NCI-H2171 (cell line): ENCODE measurements at regions not wholly inside any gene's neighbourhood (a gene's known extent, or its start where the extent isn't known, plus 50 kb on each side); places are given as distances from the start of the nearest gene placed in this dataset.
A peak's percentile ranks its signal among the peaks of the same experiment; 100 is the strongest.
"Not testable (repeated sequence)": the region's sequence is repeated elsewhere in the genome, so short reads cannot be mapped to it uniquely, and the experiment has no call there.

Source experiments
- DNase-seq: peaks from one replicate; lab custom pipeline; 2025; lab: John Stamatoyannopoulos, UW

DNA sequence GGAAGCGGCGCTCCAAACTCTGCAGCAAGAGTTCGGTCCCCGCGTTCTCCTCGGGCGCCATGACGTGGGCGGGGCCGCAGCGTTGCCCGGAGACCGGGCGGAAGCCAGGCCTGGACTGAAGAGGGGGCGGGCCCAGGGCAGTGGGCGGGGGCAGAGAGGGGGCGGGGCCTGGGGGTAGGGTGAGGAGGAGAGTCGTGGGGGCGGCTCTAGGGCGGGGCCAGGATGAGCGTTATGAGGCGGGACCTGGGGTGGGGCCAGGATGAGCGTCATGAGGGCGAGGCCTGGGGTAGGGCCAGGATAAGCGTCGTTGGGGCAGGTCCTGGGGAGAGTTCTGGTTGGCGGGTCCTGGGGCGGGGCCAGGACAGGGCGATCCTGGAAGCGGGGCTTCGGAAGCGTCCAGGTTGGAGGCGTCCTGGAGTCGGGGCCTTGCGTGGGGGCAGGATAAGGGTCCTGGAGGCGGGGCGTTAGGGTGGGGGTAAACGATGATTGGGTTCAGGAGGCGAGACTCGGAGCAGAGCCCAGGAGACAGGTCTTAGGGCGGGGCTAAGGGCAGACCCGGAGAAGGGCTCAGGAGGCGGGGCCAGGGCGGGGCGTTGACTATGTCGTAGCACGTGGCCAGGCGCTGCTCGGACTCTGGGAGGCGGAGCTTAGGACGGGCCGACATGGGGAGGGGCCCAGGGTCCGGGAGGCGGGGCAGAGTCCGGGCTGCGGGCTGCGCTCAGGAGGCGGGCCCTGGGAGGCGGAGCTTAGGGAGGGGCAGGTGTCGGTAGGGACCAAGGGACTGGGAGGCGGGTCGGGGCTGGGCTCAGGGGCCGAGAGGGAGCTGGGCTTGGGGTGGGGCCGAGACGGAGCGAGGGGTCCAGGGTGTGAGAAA is 131.1 kb upstream of the ALDH3B2 start:
- peak; percentile 95 for DNase-seq

DNA sequence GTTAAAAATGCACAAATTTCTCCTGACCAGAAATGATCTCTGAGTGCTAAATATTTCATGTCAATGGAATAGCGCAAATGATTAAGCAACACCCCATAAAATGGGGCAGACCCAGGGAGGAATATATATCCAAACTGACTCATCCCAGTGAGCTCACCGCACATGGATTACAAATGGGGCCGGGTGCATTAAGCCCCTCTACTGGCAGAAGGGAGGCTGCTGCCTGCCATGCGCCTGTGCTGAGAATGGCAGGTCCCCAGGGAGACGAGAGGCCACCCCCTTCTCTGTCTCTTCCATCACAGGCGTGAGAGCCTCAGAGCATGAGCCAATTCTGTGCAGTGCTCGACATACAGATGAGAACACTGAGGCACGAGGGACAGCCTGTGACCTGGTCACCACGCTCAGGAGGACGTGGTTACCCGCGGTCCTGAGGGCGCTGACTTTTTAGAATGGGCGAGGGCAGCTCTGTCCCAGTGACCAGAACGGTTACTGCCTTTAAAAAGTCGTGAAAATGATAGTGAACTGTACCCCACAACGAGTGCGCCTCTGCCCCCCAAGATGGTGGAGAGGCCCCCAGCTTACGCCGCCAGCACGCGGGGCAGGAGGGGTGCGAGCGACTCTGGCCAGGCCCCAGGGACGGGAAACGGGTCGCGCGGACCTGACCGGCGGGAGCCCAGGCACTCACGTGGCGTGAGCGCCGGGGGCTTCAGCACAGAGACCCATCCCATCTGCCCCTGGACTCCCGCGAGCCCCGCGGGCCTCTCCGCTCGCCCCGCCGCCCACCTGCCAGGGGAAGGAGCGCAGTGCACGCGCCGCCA is 130.2 kb upstream of the ALDH3B2 start:
- not testable (repeated sequence) for DNase-seq

DNA sequence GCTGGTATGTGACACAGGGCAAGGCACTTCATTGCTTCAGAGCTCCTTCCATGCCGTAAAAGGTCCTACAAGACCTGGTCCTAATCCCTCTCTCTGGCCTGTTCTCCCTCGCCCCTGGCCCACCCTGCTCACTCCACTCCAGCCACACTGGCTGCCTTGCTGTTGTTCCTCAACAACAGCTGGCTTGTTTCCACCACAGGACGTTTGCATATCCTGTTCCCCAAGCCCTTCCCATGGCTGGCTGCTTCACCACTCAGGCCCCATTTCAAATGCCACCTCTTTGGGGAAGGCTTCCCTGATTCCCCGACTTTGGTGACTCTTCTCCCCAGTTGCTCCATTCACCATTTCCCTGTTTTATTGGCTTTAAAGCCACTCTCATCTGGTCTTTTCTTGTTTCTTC is 129.1 kb upstream of the ALDH3B2 start:
- not testable (repeated sequence) for DNase-seq

DNA sequence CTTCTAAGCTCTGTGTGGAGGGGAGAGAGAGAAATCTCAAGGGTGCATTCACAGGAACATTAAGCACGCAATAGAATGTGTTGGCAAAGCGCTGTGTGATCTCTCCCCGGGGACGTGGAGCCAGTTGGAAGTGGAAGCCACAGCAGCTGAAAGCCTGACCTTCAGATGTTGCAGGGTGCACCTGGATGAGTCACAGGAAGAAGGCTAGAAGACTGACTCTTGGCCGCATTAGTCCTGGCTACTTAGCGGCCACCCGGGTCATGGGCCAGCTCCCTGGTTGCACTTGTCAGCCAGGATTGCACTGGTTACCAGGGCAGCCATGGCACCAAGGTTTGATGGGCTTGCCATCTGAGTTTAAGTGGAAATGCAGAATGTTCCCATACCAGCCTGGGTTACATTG is 128.6 kb upstream of the ALDH3B2 start:
- not testable (repeated sequence) for DNase-seq

DNA sequence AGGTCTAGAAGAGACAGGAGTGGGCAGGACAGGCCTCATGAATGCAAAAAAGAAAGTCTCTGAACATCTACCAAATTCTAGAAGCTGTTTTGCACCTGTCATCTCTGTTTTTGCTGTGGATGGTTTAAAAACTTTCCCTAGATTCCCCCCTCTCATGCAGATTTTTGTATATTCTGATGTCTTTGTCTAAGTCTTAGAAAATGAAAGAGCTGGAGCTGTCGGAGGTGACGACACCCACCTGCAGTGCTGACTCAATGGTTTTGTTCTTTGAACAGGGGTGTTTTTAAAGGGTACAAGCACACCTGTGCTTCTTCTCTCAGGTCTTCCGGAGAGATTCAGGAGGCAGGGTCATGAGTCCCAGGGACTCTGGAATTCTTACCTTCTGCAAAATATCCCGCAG is 128.2 kb upstream of the ALDH3B2 start:
- not testable (repeated sequence) for DNase-seq

DNA sequence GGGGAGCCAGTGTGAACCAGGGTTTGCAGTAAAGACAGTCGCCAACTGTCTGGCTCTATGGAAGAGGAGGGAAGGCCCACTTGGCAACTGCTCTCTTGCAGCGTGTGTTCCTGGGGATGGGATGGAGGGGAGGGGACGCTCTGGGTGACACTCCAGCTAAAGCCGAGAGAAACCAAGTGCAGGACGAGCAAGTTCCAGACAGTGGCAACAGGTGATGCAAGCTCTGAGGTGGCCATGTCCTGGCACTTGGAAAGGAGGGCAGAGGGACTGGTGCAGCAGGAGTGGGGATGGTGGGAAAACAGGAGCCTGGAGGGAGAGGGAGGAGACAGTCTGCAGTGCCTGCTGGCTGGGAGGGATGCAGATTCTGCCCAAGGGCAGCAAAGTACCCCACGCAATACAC is 127.0 kb upstream of the ALDH3B2 start:
- not testable (repeated sequence) for DNase-seq

DNA sequence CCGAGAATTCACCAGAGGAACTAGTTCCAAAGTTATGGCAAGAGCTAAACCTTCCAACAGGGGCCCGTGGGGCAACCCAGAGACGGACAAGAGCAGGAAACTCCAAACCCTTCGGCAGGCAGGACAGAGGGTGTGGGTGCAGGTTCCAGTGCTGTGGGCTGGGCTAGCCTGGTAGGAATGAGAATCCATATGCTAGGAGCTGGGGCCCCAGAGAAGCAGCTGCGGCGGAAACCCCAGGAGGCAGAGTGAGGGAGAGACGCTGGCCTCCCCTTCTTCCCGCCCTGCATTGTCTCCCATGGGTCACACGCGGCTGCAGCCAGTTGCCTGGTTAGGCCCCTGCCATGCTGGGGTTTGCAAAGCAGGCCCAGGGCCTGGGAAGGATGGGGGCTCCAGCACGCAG is 126.2 kb upstream of the ALDH3B2 start:
- DNase-seq, result not testable (repeated sequence)

DNA sequence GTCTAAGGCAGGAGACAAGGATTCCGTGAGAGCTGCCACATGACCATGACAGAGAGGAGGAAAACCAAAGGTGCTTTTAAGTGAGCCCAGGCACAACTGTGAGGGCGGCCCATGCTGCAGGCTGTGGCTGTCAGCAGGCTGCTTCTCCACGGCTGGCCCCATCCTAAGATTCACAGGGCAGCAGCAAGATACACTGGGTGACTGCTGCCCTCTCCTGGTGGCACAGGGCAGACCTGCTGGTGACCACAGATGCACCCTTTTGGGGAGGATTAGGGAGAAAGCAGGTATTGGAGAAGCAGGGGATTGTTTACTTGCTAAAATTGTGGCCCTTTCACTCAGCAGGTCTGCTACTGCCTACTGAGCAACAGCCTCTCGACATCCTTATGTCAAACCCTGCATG is 125.4 kb upstream of the ALDH3B2 start:
- DNase-seq, result not testable (repeated sequence)

DNA sequence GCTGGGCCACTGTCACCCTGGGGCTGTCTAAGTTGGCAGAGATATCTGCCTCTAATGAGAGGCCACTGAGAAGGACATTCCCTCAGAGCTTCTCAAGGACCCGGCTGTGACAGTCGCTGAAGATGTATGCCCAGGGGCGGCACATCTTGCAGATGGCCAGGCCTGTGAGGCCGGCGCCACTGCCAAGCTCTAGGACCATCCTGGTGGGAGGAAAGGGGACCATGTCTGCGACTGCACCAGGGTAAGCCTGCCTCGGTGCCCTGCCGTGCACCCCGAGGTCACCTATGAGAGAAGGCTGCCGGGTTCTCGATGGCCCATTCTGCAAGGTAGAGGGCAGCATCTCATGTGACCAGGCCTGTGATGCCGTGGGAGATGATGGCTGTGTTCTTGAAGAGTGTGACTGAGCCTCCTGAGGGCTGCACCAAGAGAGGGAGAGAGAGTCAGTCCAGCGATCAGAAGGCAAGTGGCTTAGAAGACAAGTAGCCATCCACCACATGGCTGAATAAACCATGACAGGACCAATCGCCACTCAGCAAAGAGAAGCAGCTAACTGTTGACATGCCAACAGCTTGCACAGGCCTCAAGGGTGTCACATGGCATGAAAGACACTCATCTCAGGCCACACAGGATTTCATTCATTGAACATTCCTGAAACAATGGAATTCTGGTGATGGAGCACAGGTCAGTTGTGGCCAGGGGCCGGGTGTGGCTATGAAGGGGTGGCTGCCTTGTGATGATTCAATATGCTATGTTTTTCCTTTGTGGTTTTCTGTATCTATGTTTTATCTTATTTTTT is 123.5 kb upstream of the ALDH3B2 start:
- DNase-seq, result not testable (repeated sequence)

DNA sequence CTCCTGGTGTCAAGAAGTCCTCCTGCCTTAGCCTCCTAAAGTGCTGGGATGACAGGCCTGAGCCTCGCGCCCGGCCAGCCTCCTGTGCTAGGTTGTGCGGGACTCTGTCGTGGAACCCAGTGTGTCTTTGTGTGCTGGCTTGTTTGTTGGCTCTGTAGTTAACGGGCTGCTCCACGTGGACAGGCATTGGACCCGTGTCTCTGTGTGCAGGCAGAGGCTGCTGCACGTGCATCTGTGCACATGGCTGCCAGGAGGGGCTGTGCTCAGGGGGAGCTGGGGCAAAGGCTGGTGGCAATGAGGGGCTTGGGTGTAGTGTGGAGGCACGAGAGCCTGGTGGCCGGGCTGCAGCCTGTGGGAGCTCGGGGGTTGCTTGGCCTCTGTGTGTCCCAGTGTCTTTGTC is 121.3 kb upstream of the ALDH3B2 start:
- no peak for DNase-seq

DNA sequence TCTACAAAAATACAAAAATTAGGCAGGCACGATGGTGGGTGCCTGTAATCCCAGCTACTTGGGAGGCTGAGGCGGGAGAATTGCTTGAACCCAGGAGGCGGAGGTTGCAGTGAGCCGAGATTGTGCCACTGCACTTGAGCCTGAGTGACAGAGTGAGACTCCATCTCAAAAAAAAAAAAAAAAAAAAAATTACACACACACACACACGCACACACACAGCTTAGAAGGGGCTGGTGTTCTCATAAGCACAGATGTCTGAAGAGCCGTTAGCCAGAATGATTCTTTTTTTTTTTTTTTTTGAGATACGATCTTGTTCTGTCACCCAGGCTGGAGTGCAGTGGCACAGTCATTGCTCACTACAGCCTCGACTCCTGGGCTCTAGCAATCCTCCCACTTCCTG is 119.3 kb upstream of the ALDH3B2 start:
- DNase-seq, result not testable (repeated sequence)

DNA sequence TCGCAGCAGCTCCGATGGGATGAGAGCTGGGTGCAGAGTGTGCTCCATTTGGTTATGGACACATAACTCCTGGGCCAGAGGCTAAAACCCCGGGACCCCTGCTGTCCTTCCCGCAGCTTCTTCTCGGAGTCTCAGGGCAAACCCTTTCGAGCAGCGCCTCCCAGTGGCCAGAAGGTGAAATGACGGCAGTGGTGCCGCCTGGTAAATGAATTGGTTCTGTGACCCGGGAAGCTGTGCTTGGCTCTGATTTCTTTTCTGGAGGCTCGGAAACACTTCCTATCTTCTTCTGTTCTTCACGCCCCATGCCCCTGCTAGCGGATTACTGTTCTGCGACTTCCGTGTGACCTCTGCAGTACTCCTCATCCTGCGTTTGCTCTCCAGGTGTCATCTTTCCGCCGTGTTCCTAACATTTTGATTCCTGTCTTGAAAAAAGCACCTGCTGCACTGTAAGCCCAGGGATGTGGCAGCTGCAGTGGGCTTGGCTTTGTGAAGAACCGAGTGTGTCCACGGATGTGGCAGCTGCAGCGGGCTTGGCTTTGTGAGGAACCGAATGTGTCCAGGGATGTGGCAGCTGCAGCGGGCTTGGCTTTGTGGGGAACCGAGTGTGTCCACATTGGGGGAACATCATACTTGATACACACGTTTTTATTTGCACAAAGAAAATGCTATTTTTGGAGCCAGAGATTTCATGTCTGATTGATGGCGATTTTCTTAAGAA is 118.0 kb upstream of the ALDH3B2 start:
- not testable (repeated sequence) for DNase-seq

DNA sequence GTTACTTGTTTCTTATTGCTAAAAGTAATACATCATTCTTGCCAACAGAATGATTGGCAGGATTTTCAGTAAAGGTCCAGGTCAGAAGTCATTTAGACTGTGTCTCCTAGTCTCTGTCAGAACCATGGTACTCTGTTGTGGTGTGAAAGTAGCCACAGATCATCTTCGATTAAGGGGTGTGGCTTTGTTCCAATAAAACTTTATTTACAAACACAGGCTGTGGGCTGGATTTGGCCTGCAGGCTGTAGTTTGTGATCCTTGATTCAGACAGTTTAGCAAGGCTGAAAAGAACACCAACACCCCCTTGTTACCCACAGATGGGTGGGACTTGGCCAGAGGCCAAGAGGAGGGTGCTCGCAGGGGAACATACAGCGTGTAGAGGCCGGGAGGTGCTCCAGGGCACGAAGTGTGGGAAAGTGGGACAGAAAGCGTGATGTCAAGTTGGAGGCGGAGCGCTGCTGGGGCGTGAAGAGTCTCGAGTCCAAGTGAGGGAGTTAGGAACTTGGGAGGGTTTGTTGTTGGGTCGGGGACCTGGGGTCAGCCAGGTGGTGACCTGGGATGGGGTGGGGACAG is 117.3 kb upstream of the ALDH3B2 start:
- DNase-seq, result not testable (repeated sequence)

DNA sequence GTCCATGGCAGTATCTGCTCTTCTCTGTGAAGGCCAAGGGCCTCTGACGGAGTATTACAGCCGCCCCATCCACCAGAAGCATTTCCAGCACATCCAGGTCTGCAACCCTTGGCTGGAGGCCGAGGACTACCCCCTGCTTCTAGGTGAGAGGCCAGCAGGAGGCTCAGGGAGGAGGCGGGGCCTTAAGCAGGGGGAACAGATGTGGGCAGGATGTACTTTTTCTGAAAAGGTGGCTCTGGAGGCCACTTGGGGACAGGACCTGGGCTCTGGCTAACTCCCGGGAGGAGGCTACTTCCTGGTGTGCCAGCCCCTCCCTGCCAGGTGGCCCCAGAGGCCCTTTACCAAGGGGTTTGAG is 113.9 kb upstream of the ALDH3B2 start:
- DNase-seq, result not testable (repeated sequence)

DNA sequence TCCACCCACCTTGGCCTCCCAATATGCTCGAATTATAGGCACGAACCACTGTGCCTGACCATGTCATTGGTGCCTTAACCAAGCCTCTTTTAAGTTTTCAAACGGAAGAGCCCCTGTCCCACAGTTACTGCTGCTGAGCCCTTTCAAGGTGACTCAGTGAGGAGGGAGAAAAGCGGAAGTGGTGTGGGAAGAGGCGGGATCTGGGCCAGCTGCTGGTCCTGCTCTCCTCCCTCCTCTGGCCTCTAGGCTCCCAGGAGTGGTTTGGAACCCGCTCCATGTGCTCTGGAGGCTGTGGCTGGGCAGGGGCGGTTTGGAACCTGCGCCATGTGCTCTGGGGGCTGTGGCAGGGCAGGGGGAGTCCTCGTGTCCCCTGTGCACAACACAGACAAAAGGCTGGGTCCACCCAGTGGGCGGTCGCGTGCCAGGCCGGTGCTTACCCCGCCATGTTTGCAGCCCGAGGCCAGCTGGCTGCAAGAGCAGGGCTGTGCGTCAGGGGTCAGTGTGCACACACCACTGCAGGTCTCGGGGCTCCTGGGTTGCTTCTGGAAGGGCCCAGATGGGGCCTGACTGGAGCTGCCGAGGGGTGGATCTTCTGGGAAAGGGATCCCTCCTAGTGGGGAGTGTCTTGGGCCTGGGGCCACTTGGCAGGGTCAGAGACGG is 113.4 kb upstream of the ALDH3B2 start:
- DNase-seq, result not testable (repeated sequence)

DNA sequence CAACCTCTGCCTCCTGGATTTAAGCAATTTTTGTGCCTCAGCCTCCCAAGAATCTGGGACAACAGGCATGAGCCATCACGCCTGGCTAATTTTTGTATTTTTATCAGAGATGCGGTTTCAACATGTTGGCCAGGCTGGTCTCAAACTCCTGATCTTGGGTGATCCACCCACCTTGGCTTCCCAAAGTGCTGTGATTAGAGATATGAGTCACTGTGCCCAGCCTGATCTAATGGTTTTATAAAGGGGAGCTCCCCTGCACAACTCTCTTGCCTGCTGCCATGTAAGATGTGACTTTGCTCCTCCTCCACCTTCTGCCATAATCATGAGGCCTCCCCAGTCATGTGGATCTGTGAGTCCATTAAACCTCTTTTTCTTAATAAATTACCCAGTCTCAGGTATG is 107.5 kb upstream of the ALDH3B2 start:
- DNase-seq, result not testable (repeated sequence)

DNA sequence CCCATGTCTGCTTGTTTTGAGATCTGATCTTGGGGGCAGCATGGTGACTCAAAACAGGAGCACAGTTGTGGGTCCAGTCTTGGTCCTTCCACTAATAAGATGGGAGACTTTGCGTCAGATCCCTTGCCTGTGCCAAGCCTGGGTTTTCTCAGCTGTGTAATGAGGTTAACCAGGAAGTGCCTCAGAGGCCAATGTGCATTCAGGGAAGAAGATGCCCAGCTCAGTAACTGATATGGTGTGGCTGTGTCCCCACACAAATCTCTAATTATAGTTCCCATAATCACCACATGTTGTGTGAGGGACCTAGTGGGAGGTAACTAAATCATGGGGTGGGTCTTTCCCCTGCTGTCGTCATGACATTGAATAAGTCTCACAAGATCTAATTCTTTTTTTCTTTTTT is 107.1 kb upstream of the ALDH3B2 start:
- not testable (repeated sequence) for DNase-seq

DNA sequence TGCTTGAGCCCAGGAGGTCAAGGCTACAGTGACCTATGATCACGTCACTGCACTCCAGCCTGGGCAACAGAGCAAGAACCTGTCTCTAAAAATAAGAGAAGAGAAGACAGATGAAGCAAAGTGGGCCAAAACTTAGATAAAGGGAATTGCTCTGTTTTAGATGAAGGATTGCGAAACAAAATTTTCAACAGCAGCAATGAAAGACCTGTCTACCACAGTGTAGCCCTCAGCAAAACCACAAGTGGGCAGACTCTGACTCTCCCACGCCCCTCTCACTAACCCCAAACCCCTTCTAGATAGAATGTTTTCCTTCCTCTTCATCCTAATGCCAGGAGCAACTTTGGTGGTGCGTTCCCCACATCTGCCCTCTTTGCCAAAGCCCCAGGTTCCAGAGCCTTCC is 105.6 kb upstream of the ALDH3B2 start:
- DNase-seq, result no peak

DNA sequence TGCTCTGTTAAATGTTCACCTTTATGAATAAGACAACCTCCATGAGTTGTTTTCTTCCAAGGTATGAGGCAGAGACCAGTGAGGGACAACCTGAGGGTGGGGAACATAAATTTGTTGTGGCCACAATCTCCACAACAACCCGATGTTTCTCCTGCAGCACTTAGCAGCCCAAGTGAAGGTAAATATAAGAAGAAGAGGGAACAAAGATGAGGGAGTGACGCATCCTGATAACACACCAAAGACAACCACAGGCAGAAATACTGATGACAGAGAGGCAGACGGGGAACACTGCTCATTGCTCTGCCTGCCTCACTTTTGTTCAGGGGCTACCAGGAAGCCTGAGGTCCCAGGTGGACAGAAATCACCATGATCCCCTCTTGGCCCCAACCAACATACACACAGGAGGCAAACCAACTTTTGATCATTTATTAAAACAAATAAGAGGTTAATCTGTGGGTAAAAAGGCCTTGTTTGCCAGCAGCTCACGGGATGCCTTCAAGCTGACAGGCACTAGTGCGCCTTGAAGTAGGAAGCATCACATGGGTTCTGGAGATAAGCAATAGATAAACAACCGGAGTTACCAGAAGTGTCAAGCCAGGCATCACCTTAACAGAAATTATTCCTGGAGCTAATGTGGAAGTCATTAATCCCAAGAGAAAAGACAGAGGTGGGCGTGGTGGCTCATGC is 104.9 kb upstream of the ALDH3B2 start:
- not testable (repeated sequence) for DNase-seq
